ENCODE measurements at regions not wholly inside any gene's neighbourhood (a gene's known extent, or its start where the extent isn't known, plus 50 kb on each side); places are given as distances from the start of the nearest gene placed in this dataset.

- no peak for DNase-seq
Measured at GRCh38 chr5:82800826-82801225, 276.4 kb downstream of the TMEM167A start.

GRCh38 chr5:82799361-82800077 is 277.7 kb downstream of the TMEM167A start:
- no peak for DNase-seq

DNA sequence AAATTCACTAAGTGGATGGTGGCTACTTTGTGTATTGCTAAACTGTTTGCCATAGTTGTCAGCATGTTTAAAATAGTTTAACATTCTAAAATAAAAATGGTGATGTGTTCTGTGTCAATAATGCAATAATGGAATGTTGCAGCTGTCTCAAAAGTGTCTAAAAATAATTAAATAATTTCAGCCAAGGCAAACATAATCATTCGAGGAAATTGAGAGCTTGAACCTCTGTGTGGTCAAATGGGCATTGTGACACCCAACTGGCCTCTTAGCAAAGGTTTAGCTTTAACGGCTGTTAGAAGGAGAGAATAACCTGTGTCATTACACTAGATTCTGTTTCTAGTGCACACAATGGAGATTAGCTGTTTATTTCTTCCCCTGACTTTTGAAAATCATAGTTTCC is 278.5 kb downstream of the TMEM167A start:
- no peak for DNase-seq

- DNase-seq = no peak
Measured at GRCh38 chr5:82796643-82797416, 280.4 kb downstream of the TMEM167A start.

DNA sequence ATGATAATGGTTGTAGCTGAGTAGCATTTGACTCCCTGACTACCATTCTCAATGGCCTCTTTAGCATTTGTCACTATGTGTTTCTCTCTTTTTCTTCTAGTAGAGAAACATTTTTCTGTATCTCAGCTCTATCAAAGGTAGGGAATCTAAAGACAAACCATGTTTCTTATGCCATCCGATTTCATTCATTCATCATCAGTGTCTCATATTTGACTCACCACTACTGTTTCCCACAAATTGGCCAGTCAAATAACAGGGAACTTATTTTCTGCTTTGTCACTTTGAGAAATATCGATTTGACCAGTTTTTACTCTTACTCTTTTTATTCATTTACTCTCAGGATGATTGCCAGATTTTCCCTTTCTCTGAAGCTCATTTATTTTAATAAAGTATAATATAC is 282.3 kb downstream of the TMEM167A start:
- no peak for DNase-seq

- peak; percentile 56 for DNase-seq
Measured at GRCh38 chr5:82793808-82794419, 283.3 kb downstream of the TMEM167A start.

GRCh38 chr5:82792096-82792495 is 285.1 kb downstream of the TMEM167A start:
- DNase-seq = no peak

DNA sequence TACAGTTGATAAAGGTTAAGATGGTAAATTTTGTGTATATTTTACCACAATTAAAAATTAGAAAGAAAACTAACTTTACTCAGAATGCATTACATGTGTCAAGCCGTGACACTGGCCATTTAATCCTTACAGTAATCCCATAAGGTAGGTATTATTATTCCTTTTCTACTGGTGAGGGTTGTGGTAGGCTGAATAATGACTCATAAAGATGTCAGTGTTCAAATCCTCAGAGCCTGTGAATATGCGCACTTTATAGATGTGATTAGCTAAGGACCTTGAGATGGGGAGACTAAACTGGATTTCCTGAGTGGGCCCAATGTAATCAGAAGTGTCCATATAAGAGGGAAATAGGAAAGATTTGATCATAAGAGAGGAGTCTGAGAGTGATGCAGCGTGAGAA is 288.1 kb downstream of the TMEM167A start:
- no peak for DNase-seq

- DNase-seq = no peak
Measured at GRCh38 chr5:82786748-82787147, 290.4 kb downstream of the TMEM167A start.

DNA sequence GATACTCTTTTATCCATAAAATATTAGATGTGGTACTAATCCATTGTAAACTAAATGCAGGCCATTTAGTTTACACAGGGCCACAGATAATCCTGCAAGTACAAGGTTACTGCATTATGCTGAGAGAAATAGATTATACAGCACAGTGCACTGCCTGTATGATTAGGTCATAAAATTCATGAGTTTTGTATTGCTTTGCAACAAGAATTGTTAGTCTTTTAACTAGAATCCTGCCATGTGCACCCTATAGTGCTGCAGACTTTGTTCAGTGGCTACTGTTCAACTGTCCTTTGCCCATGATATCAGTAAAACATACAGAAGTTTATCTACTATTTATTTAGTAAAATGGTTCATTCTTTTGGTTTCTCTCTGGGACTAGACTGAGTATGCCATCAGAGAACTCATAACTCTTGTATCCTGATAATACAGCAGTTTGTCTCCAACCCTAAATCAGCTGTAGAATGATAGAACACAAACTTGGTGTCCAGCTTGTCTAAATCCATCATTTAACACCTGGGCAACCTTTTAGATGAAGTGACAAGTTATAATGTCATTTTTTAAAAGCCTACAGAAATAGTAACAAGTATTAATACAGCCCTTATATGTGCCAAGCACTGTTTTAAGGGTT is 291.2 kb downstream of the TMEM167A start:
- no peak for DNase-seq

DNA sequence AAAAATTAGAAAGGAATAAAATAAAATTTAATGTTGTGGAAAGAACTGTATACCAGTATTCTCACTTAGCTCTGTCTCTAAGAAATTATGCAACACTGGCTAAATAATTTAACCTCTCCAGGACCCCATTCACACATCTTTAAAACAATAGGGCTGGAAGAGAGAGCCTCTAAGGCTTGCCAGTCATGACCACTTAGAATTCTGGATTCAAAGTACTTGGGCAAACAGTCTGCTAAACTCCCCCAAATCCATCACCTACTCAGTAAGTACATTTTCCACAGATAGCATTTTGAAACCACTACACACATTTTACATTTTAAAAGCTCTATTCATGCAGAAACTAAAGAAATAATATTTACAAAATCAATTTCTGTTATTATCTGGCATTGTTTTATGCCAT is 291.7 kb downstream of the TMEM167A start:
- no peak for DNase-seq

- no peak for DNase-seq
Measured at GRCh38 chr5:82784521-82784920, 292.7 kb downstream of the TMEM167A start.

DNA sequence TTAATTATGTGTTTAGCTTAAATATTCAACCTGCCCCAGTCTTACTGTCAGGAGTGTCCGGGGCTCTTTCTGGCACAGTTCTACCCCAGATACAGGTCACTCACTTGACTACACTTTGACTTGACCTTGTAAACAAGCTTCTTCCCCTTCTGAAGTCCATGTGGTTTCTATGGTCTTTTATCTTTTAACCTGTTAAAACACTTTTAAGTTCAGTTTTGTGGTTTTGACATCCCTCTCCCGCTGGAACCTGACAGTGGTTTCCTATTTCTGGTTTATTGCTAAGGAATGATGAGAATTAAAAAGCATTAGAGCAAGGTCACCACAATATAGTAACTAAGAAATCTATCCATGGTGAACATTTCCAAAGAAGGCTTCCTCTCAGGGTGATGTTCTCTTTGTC is 300.1 kb downstream of the TMEM167A start:
- no peak for DNase-seq

DNA sequence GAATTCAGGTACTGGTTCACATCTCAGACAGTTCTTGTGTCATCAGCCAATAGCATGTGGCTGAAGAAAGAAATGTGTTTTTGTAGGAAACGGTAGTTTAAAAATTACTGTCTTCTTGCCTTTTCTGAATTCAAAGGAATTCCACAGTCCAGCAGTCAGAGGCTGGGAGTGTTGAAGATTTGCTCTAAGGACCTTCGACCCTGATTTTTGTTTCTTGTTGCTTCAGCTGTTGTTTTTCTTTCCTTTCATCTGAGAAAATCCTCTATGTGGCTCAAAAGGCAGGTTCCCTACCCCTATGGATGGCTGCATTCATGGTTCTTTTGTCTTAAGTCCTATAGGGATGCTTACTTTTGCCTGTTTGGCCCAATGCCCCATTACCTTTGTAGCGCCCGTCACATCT is 304.9 kb downstream of the TMEM167A start:
- no peak for DNase-seq

- no peak for DNase-seq
Measured at GRCh38 chr5:82766206-82766605, 311.0 kb downstream of the TMEM167A start.

- DNase-seq = no peak
Measured at GRCh38 chr5:82765765-82766164, 311.4 kb downstream of the TMEM167A start.

DNA sequence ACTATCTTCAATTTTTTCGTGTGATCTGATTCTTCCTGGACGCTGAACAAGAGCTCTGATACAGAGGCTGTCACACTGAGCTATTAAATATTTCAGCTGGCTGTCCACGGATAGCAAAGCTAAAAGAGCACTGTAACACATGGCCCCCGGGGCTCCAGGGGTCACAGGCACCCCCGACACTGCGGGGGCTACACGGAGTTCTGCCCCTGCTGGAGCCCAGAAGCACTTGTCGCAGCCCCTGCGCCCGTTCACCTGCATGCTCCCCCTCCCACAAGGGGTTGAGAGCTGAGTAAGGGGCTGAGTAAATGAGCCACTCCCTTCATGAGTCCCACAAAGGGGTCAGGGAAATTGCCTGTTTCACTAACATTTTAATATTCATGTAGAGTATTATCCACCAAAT is 316.3 kb downstream of the TMEM167A start:
- DNase-seq = no peak

DNA sequence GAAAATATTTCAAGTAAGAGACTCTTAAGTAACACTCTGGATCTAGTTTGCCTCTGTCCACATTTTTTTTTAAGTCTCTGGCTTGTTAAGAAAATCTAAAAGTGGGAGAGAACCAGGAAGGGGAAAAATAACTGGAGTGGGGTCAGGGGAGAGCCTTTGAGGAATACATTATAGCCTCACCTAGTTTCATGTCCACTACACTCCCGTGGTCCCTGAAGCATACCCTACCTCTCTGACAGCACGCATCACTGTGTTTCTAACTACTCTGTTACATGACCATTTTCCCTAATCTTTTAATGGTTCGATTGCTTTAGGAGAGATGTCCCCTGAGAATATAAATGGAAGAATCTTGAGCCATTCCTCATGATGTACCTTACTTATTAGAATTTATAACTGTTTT is 318.3 kb downstream of the TMEM167A start:
- DNase-seq = no peak

DNA sequence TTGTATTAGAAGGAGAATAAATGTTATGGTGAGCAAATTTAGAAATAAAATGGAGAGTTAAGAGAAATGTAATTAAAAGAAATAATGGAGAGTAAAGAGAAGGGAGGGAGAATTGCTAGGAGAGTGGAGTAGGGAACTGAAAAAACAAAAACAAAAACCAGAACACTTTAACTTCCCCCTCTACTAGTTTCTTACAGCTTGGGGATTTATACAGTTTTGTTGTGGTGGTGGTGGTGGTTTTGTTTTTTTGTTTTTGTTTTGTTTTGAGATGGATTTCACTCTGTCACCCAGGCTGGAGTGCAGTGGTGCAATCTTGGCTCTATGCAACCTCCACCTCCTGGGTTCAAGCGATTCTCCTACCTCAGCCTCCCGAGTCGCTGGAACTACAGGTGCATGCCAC is 322.4 kb downstream of the TMEM167A start:
- DNase-seq = no peak

- DNase-seq = no peak
Measured at GRCh38 chr5:82754036-82754746, 323.0 kb downstream of the TMEM167A start.

GRCh38 chr5:82753374-82753773 is 323.8 kb downstream of the TMEM167A start:
- no peak for DNase-seq

GRCh38 chr5:82749461-82749820 is 327.8 kb downstream of the TMEM167A start:
- DNase-seq = no peak
